ENCODE measurements at regions not wholly inside any gene's neighbourhood (a gene's known extent, or its start where the extent isn't known, plus 50 kb on each side); places are given as distances from the start of the nearest gene placed in this dataset.

DNA sequence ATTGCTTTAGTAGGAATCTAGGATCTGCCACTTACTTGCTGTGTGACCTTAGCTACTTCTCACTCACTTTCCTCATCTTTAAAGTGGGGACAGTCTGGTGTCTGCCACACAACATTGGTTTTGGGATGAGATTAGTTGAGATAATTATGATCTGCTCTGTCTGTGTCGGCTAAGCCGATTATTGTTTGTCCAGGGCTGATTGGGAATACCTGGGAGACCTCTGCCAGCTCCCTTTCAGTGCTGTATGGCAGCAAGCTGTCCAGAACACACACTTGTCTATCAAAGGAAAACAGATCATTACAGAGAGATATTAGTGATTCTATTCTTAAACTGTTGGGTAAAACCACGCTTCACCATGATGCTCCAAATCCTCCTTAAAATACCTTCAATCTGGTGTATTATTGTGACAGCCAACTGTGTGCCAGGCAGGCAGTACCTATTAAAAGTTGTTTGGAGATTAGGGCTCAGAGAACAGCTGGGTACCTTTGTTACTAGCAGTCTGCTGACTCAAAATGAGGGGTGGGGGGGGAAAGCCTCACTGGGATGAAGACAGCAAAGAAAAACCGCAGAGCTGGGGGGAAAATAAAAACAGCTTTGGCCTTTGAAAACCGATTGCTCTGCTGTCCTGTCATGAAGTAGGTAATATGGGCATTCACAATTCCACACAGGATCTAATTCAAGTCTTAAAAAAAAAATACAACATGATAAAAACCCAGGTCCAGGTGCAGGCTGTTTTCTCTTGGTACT, 458.4 kb upstream of the C9orf72 start:
- DNase-seq, result no peak

- no peak for DNase-seq
Observed at GRCh38 chr9:28032268-28032590, 458.9 kb upstream of the C9orf72 start.

DNA sequence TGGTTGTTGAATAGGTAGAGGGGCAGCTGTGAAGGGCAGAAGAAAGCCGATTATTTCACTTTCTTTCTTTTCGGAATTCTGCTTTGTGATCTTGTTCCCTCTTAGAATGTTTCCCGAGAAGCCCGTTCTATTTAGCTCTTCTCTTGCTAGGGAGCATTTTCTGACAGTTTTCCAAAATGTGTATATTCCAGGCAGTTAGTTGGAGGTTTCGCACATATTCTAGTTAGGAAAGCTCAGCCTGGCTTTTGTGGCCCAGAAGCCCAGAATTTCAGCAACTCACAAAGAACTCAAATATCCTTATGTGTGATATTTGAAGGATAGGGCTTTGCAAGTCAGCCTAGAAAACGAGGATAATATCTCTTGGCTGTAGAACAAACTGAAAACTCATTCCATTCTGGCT, 461.0 kb upstream of the C9orf72 start:
- DNase-seq, result no peak

- no peak for DNase-seq
Observed at GRCh38 chr9:28037968-28038367, 464.7 kb upstream of the C9orf72 start.

GRCh38 chr9:28045051-28045450, 471.8 kb upstream of the C9orf72 start:
- DNase-seq, result no peak

DNA sequence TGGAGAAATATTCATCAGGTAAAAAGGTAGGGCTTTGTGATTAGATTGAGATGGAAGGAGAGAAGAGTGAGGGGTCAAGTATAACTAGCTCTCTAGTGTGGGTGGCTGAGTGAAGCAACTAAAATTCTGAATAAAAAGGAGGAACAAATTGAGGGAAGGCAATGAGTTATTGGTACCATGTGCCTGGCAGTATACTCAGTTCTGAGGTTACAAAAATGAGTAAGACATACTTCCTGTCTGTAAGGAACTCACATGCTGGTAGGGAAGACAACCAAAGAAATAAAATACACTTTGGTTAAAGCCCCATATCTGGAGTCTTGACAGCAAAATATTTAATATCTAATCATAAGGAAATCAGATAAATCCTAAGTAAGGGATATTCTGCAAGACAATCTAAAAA, 476.8 kb upstream of the C9orf72 start:
- DNase-seq, result peak in 1 of 5 experiments; percentile 25

DNA sequence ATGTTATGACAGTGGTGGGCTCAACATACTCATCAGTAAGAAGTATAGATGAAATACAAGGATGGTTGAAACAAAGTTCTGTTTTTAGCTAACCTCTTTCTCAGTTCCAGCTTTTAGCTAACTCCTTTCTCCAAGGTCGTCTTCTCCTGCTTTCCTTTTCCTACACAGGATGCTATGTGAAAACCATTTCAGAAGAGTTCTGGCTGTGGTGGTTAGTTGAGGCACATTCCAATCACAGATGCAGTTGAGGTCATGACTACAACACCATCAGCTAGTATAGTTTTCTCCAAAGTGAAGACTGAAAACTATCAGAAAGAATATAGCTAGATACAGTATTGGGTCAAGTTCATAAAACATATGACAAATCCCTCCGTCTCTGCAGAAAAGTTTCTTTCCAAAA, 477.7 kb upstream of the C9orf72 start:
- no peak for DNase-seq

DNA sequence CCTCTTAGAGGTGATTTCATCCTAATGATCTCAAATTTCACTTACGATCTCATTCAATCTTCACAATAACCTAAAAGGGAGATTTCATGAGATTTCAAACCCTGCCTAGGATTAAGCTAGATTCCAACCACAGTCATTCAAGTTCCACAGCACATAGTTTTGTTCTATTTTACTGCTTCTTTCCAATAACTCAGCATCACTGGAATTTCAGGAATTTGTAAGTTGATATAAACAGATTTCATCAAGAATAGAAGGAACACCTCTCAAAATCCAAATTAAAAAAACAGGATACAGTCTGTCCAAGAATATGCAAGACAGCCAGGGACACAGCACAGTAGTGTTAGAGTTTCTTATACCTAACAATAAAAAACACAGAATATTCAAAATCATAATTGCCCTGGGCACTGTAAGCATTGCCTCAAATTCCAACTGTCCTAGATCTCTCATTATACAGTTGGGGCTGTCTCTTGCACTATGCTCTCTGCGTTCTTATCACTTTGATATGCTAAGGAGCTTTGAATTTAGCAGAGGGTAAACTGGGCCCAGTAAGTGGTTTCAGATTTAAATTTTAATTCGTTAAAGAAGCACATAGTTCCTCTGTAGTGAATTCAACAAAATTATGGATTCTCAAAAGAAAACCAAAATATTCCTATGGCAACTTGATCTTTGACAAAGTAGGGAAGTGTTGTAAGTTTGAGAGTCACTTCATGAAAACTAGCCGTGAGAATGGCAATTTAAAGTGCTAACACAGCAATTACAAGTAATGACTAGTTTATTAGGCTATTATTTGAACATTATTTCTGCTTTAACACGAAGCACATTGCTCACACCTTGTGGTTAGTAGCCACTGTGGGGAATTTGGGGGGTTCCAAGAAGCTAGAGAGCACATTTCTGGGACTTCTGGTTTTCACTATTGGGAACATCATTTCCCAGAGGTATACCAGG, 478.6 kb upstream of the C9orf72 start:
- no peak for DNase-seq

- DNase-seq, result no peak
Observed at GRCh38 chr9:28053096-28053777, 480.0 kb upstream of the C9orf72 start.

DNA sequence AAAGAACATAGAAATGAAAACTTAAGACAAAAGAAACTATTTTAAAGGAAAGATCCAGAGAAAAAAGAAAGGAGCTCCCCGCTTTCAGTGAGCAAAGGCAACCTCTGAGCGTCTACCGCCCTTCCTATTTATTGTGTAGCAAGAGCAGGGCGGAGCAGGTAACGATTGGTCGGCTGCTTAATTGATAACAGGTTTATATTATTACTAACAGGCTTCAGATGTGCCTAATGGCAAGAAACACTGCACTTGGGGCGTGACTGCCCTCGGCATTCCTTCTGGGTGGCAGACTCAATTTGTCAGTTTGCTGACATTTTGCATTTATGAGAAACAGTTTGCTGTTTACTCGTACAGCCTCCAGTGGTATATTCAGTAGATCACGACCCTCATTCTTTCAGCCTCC, 482.7 kb upstream of the C9orf72 start:
- DNase-seq, result no peak

- DNase-seq, result no peak
Observed at GRCh38 chr9:28056466-28056865, 483.2 kb upstream of the C9orf72 start.

DNA sequence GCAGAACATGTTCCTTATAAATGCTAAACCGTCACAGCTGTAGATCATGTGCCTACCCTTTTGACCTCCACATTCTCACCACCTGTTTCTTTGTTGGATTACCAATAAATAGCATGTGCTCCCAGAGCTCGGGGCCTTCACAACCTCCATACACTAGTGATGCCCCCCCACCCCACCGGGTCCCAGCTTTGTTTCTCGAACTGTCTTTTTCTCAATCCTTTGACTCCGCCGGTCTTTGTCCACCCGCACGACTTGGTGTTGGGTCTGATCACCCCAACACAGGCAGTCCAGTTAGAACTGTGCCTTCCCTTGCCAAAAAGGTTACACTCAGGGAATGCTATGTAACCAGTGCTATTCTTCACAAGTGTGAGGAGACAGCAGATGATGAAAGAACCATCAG, 485.9 kb upstream of the C9orf72 start:
- DNase-seq, result no peak

- DNase-seq, result no peak
Observed at GRCh38 chr9:28064241-28064815, 491.0 kb upstream of the C9orf72 start.

DNA sequence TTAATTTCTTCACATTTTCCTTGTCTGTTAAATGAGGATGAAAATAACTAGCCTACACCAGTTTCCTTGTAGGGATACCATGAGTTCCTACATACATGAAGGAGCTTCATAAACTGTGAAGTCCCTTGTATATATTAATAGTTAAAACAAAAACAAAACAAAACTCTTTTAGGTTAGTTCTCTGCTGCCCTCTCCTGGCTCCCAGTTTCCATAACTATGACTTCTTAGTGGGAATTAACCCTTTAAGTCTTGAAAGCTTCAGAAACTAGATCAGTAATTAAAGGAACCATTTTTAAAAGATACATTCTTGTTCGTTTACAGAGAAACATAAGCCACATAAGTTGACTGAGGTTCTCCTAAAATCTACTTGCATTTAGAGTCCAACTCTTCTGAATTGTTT, 500.0 kb upstream of the C9orf72 start:
- DNase-seq, result peak in 1 of 5 experiments; percentile 9

GRCh38 chr9:28079677-28080076, 506.4 kb upstream of the C9orf72 start:
- no peak for DNase-seq

- no peak for DNase-seq
Observed at GRCh38 chr9:28082671-28083070, 509.4 kb upstream of the C9orf72 start.

- DNase-seq, result no peak
Observed at GRCh38 chr9:28086881-28087280, 513.6 kb upstream of the C9orf72 start.

GRCh38 chr9:28092981-28093936, 520.0 kb upstream of the C9orf72 start:
- no peak for DNase-seq

GRCh38 chr9:28101509-28101908, 528.2 kb upstream of the C9orf72 start:
- no peak for DNase-seq

GRCh38 chr9:28105001-28105400, 531.7 kb upstream of the C9orf72 start:
- DNase-seq, result no peak

DNA sequence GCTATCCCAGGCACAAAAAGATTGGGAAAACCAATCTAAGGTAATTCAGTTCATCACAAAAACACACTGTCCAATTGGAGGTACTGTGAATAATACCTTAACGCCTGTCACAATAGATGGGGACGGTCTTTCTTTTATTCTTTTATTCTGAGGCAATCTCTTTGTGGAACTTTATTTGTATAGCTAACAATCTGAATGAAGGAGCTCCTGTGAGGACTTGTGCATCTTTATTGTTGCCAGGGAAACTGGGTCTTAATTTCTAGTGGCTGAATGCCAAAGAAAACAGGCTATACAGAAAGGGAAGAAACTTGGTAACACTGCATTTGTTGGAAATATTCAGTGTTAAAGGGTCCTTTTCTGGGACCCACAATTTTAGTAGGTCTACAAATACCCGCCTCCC, 546.9 kb upstream of the C9orf72 start:
- DNase-seq, result no peak

GRCh38 chr9:28120626-28121025, 547.3 kb upstream of the C9orf72 start:
- no peak for DNase-seq

All from T-helper 2 cell (primary cell).